SK-N-DZ (cell line): ENCODE measurements at regions not wholly inside any gene's neighbourhood (a gene's known extent, or its start where the extent isn't known, plus 50 kb on each side); places are given as distances from the start of the nearest gene placed in this dataset.
A peak's percentile ranks its signal among the peaks of the same experiment; 100 is the strongest.
"Not testable (repeated sequence)": the region's sequence is repeated elsewhere in the genome, so short reads cannot be mapped to it uniquely, and the experiment has no call there.

Source experiments
- DNase-seq: peaks from one replicate; pipeline ENCODE4 v3.0.0-alpha.2; 2015; ENCODE audit warnings: low spot score

DNA sequence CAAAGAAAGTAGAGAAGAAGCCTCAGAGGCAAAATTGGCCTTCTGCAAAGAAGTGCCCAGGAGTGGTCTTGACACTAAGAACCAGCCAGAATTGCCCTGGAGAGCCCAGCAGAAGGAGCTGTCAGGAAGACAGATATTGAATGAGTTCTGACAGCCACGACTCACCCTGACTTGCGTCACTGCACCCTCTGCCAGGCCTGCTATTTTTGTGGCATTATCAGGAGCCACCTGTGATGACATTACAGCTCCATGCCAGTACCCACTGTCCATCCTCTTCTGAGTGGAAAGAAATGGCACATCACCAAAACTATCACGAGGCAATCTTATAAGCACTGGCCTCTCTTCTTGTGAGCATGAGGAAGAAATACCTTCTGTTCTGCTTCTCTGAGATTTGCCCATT lies 67.7 kb downstream of the SMIM20 start:
- no peak for DNase-seq

DNA sequence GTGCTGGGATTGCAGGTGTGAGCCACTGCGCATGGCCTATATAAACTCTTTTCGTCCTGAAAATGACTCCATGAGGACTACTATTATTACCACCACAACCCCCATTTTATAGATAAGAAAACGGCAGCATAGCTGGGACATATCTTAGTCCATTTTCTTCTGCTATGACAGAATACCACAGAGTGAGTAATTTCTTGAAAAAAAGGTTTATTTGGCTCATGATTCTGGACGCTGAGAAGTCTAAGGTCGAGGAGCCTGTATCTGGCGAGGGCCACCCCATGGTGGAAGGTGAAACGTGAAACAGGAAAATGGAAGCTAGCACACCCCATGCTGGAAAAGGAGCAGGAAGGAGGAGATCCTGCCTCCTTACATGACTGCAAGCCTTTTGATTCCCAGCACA lies 68.9 kb downstream of the SMIM20 start:
- no peak for DNase-seq

DNA sequence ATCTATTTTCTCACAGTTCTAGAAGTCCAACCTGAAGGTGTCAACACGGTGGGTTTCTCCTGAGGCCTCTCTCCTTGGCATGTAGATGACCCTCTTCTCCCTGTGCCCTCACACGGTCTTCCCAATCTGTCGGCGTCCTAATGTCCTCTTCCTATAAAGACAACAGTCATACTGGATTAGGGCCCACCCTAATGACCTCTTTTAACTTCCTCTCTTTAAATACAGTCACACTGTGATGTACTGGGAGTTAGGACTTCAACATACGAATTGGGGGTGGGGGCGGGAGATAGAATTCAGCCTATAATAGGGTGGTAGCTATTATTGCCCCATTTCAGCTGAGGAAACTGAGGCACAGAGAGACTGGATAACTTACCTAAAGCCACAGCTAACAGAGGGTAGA lies 70.2 kb downstream of the SMIM20 start:
- no peak for DNase-seq

DNA sequence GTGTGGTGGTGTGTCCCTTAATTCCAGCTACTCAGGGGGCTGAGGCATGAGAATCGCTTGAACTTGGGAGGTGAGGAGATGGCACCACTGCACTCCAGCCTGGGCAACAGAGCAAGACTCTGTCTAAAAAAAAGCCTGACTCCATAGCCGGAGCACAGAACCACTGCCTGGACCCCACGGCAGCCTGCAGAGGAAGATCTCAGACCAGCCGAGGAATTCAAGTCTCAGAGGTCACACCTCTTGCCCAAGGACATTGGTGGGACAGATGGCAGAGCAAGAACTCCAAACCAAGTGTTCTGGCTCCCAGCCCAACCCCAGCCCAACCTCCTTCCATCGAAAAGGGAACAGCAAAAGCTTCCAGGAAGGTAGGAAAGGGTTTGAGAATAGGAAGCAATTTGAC lies 70.8 kb downstream of the SMIM20 start:
- DNase-seq: no peak

DNA sequence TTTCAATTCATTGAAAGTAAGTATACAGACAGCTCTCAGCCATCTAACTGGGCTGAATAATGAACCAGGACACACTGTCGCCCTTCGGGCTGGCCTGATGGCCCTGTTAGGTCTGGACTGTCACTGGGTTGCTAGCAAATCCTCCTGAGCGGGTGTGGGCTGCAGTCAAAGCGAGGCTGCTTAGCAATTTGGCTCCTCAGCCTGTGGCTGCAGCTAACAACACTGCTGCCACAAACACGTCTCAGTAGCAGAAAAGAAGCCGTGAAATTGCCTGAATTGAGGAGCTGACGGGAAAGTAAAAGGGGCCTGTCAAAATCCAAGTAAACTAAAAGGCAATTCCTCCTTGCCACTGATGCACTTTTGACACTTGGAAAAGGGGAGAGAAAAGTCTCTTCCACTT lies 72.8 kb downstream of the SMIM20 start:
- DNase-seq: no peak

DNA sequence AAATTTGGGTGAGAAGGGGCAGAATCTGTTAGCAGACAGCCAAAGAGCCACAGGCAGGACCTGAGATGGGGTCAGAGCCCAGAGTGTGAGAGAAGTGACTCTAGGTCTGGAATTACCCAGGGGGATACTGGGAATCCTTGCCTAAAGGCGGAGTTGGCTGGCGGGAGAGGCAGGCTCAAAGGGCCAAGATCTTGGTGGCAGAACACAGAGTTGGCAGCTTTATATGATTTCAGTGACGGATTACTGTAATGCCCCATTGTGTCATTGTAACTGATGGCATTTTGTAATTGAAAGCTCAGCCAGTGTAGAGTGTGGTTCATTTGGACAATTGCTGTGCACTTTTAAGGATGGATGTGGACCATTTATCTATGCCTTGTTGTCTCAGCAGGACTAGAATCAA lies 77.3 kb downstream of the SMIM20 start:
- no peak for DNase-seq

DNA sequence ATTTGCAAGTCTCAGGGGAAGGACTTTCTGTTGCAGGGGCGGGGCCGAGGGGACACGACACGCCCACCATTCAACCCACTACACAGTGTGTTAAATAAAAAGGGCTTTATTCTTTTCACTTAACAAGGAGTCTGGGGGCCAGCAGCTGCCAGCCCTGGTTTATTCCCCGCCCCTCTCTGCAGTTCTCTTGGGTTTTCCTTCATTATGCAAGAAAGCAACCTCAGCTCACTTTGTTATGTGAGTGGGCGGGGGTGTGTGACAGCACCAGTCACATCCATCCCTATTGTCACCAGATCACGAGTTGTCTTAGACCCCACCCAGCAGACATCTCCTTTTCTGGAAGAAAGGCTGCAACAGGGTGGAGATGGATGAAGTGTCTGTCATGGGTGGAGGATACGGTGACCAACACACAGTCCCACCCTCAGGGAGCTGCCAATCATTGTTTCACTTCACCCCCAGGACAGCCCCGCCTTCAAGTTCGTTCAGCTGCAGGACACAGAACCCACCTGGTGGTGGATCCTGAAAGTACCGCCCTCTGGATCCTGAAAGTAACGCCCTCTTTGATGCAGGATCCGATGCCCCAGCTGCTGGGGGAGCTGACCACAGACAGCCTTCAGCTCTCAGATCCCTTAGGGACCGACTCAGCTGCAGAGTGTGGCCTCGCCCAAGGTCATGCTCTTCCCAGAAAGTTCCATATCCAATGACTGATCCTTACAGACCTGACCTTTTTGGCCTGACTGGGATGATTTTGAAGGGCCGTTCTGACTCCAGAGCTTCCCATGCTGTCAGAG lies 79.6 kb downstream of the SMIM20 start:
- peak; percentile 39 for DNase-seq

DNA sequence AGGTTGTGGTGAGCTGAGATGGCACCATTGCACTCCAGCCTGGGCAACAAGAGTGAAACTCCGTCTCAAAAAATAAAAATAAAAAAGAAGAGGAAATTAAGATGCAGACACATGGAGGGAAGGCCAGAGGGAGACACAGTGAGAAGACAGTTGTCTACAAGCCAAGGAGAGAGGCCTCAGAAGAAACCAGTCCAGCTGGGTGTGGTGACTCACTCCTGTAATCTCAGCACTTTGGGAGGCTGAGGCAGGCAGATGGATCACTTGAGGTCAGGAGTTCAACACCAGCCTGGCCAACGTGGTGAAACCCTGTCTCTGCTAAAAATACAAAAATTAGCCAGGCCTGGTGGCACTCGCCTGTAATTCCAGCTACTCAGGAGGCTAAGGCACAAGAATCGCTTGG lies 80.6 kb downstream of the SMIM20 start:
- not testable (repeated sequence) for DNase-seq

DNA sequence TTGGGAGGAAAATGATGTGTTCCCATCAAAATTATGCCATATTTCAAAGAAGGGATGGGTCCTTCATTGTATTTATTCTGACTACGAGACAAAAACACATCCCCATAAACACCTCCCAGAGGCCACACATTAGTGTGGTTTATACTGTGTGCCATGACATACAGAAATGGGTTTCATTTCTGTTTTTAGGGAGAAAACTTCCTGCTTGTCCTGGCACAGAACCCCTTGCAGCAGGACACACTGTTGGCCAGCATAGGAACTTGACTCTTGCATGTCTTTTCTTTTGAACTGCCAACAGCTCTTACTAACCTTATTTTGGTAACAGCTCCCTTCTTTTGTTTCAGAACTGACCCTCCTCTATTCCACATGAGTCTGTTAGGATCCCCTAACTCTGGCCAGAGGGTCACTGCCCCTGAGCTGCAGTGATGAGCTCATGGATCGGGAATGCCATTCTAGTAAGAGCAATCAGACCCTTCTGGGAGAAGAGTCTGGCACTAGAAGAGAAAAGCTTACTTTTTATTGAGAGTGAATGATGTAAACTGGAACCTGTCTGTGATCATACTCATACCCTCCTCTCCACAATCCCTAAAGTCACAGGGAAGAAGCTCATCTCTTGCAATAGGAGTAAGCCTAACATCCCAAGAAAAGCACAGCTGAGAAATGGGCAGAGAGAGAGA lies 86.4 kb downstream of the SMIM20 start:
- DNase-seq: no peak

DNA sequence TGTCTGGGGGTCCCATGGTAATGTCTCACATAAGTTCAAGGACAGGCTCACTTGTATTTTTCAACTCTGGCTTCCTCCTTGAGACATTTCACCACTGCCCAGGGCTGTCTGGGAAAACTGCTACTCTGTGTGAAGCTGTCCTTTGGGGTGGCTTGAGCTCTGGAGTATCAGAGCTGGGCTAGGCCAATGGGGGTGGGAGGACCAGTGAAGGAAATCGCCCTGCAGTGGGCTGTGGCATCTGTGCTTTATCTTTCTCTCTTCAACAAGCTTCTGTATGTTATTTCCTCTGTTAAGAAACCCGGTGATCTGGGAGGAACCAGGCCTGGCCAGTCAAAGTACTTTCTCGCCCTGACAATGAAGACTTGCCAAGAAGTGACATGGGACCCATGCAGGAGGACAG lies 87.4 kb downstream of the SMIM20 start:
- DNase-seq: no peak

DNA sequence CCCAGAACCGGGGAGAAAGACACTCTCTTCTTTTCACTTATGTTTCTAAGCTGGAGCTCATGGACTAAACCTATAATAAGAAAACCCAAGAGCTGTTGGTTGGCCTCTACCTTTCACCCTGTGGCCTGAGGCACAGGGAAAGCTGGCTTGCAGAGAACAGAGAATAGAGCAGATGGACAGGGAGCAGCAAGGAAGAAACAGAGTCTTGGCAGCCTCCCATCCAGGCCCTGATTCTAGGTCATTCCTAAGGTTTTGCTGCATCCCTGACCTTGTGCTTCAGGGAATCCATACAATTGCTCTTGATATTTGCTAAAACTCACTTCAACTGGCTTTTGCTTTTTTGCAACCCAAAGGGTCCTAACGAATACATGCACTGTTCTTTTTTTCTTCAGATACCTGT lies 87.8 kb downstream of the SMIM20 start:
- no peak for DNase-seq

DNA sequence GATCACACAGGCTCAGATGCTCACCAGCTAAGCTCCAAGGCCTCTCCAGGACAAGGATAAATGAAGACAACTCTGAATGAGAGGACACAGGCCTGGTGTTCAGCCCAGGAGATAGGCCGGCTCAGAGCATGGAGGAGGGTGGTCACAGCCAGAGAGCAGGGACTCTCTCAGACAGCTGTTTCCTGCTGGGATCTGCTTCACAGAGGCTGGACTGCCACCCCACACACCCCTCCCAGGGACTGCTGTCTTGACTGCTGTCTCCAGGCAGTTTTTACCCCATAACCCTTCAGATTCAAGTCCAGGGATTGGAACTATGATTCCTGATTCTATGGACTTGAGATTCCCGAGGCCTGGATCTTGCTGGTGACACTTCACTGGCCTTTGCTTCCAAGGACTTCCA lies 89.0 kb downstream of the SMIM20 start:
- no peak for DNase-seq

DNA sequence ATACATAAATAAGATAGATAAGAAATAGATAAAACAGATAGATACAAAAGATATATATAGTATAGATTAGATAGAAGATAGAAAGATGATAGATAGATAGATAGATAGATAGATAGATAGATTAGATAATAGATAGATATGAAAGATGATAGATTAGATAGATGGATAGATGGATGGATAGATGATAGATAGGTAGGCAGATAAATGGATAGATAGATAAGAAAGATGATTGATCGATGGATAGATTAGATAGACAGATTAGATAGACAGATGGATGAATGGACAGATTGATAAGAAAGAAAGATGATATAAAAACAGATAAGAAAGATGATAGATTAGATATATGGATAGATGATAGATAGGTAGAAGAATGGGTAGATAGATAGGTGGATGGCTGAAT lies 90.3 kb downstream of the SMIM20 start:
- no peak for DNase-seq

DNA sequence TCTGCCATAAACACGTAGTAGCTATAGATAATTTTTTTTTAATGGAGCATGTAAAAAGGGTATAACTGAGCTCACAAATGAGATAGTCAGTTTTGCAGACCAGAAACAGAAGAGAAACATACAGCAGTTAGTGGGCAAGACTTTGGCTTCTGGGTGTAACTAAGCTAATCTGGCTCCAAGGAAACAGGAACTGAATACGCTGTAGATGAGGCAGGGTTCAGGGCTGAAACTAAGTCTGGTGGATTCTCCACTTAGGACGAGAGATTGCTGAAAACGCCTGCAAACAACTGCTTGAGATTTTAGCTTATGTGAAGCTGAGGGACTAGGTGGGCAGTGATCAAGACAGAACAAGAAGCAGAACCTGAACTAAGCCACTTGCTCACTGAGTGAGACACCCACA lies 91.7 kb downstream of the SMIM20 start:
- no peak for DNase-seq

DNA sequence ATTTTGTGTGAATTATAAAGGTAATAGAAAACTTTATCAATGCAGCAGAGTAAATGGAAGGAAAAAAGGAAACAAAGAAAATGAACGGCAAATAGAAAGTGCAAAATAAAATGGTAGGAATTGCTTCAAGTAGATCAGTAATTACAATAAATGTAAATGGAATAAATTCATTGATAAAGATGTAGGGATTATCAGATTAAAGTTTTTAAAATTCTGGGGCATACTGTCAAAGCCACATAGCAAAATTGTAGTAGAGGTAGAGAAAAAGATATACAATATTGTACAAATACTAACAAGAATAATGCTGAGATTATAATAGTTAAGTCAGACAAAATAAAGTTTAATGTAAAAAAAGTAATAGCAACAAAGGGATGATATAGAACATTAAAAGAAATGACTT lies 94.7 kb downstream of the SMIM20 start:
- DNase-seq: no peak

DNA sequence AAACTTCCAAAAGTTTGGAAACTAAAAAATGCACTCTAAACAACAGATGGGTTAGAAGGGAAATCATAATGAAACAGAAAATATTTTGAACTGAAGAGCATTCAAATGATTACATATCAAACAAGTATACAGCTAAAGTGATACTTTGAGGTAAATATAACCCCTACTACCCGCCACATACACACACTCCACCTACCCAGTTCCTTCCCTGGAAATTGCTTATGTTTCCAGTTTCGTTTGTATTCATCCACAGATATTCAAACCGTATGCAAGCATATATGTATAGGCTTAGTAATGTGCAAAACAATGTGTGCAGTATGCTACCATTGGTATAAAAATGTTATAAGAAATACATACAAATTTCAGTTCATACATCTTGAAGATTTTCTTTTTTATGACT lies 95.5 kb downstream of the SMIM20 start:
- no peak for DNase-seq

DNA sequence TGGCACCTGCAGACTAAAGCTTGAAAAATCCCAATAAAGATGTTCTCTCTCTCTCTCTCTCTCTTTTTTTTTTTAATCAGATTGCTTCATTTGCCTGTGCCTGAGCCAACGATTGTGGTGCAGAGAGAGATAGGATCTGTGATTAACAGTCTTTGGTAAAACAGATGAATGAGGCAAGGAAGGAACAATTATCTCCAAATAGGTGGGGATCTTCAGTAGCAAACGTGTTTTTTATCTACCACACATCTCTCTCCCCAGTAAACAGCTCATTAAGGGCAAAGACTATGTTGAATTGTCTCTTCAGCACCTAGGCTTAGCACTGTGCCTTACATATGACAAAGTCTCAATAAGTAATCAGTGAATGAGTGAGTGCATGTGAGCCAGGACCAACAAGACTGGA lies 96.3 kb downstream of the SMIM20 start:
- DNase-seq: no peak

DNA sequence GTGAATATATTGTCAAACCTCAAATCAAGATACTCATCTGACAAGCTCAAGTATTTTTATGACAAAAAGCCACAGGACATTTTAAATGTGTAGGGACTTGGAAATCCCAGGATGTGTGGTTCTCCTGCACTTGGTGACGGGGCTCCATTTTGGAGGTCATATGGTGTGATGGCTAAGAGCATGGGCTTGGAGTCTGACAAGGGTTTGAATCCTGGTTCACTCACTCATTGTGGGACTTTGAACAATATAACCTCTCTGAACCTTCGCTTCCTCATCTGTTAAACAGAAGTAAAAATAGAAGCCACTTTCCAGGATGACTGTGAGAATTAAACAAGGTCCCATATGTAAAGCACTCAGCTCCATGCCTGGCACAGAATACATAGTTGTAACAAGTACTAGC lies 99.6 kb downstream of the SMIM20 start:
- no peak for DNase-seq

DNA sequence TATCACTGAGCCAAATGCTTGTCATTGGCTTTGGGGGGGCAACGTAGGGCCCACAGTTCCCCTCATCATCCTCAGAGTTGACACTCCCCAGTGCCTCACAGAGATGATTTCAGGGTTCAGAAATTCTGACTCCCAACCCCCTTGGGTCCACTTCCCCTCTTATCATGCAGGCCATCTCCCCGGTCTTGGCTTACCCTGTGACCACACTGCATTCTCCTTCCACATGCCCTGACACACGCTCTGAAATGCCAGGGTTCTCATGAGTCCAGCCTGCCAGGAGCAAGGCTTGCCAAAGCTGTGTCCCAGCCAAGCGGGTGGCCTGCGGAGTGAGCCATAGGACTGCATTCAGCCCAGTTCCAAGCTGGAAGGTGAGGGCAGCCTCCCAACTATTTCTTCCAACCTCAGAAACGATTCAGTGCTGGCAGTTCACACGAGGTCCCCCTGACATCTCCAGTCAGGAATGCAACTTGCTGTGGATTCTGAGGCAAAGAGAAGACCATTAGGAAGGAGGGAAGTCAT lies 101.2 kb downstream of the SMIM20 start:
- no peak for DNase-seq

DNA sequence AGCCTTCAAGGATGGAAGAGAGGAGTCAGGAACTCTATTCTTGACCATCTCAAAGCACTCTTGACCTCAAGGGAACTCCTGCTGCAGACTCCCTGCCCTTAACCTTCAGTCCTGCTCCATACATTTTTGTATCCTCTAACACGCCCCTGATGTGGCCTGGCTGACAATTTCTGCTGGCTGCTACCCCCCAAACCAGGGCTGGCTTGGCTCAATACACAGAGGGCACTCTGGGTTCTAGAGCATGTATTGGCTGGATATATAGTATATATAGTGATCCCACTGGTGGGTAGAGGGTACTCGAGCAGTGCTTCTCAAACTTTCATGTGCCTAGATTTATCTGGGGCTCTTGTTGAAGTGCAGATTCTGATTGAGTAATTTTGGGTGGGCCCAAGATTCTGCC lies 101.9 kb downstream of the SMIM20 start:
- DNase-seq: no peak

DNA sequence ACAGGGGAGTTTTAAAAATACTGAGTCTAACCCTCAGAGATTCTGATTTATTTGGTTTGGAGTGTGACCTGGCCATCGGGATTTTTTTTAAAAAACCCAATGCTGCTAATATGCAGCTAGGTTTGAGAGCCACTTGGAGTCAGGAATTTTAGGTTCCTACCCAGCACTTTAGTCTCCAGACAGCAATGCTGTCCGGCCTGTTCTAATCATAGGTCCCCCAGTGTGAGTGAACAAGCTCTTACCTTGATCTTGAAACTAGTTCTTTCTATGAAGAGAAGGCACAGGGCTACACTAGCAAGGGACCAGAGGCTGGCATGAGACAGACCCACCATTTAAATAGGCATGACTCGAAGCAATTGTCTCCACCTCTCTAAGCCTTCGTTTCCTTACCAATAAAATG lies 103.5 kb downstream of the SMIM20 start:
- DNase-seq: no peak

DNA sequence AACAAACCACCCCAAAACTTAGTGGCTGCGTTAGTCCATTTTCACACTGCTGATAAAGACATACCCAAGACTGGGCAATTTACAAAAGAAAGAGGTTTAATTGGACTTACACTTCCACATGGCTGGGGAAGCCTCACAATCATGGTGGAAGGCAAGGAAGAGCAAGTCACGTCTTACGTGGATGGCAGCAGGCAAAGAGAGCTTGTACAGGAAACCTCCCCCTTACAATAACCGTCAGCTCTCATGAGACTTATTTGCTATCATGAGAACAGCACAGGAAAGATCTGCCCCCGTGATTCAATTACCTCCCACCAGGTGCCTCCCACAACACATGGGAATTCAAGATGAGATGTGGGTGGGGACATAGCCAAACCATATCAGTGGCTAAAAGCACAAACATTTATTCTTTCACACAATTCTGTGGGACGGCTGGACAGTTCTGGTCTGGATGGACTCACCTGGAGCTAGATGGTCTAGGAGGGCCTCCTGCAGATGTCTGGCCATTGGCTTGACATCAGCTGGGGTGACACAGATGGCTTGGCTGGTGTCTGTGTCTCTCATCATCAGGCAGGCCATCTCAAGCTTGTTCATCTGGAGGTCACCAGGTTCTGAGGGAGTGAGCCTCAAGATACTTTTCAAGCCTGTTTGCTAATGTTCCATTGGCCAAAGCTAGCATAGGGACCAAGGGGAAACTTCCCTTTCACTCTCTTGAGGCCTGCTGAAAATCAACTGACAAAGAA lies 104.1 kb downstream of the SMIM20 start:
- not testable (repeated sequence) for DNase-seq
